HG02852 (cell line): ENCODE measurements at regions not wholly inside any gene's neighbourhood (a gene's known extent, or its start where the extent isn't known, plus 50 kb on each side); places are given as distances from the start of the nearest gene placed in this dataset.
"Not testable (repeated sequence)": the region's sequence is repeated elsewhere in the genome, so short reads cannot be mapped to it uniquely, and the experiment has no call there.

Experiments
- ATAC-seq: cut with Tn5 transposase; IDR thresholded peaks from one replicate; pipeline ENCODE4 v1.9.1; 2021; ENCODE audit warnings: mild to moderate bottlenecking, moderate library complexity; ENCODE audit not compliant: unreplicated experiment

- ATAC-seq, result not testable (repeated sequence)
These were observed 426.2 kb downstream of the PIK3C3 start for GRCh38 chr18:42381236-42381635.

GRCh38 chr18:42392416-42392815 lies 437.4 kb downstream of the PIK3C3 start:
- no peak for ATAC-seq

GRCh38 chr18:42392926-42393325 lies 437.9 kb downstream of the PIK3C3 start:
- no peak for ATAC-seq

- no peak for ATAC-seq
These were observed 439.2 kb downstream of the PIK3C3 start for GRCh38 chr18:42394238-42394637.

- no peak for ATAC-seq
These were observed 446.2 kb downstream of the PIK3C3 start for GRCh38 chr18:42401131-42401673.

GRCh38 chr18:42404151-42404550 lies 449.1 kb downstream of the PIK3C3 start:
- no peak for ATAC-seq

GRCh38 chr18:42409005-42409404 lies 454.0 kb downstream of the PIK3C3 start:
- ATAC-seq, result no peak

- no peak for ATAC-seq
These were observed 457.2 kb downstream of the PIK3C3 start for GRCh38 chr18:42412281-42412680.

- ATAC-seq, result no peak
These were observed 457.9 kb downstream of the PIK3C3 start for GRCh38 chr18:42412896-42413295.

- no peak for ATAC-seq
These were observed 458.8 kb downstream of the PIK3C3 start for GRCh38 chr18:42413870-42414269.

- ATAC-seq, result no peak
These were observed 459.9 kb downstream of the PIK3C3 start for GRCh38 chr18:42414756-42415454.

GRCh38 chr18:42417189-42417588 lies 462.2 kb downstream of the PIK3C3 start:
- no peak for ATAC-seq

GRCh38 chr18:42418121-42418520 lies 463.1 kb downstream of the PIK3C3 start:
- no peak for ATAC-seq

- no peak for ATAC-seq
These were observed 470.0 kb downstream of the PIK3C3 start for GRCh38 chr18:42425025-42425424.

GRCh38 chr18:42426496-42427015 lies 471.5 kb downstream of the PIK3C3 start:
- no peak for ATAC-seq

- no peak for ATAC-seq
These were observed 474.2 kb downstream of the PIK3C3 start for GRCh38 chr18:42429196-42429595.

GRCh38 chr18:42436222-42436765 lies 481.3 kb downstream of the PIK3C3 start:
- ATAC-seq, result no peak

- ATAC-seq, result no peak
These were observed 482.0 kb downstream of the PIK3C3 start for GRCh38 chr18:42437001-42437400.

GRCh38 chr18:42437646-42438045 lies 482.6 kb downstream of the PIK3C3 start:
- no peak for ATAC-seq

GRCh38 chr18:42442656-42443055 lies 487.6 kb downstream of the PIK3C3 start:
- ATAC-seq, result no peak

GRCh38 chr18:42444349-42444748 lies 489.3 kb downstream of the PIK3C3 start:
- no peak for ATAC-seq

GRCh38 chr18:42445359-42445758 lies 490.3 kb downstream of the PIK3C3 start:
- ATAC-seq, result no peak
